IPS-NIHi7 (cell line): ENCODE measurements at regions not wholly inside any gene's neighbourhood (a gene's known extent, or its start where the extent isn't known, plus 50 kb on each side); places are given as distances from the start of the nearest gene placed in this dataset.
"Not testable (repeated sequence)": the region's sequence is repeated elsewhere in the genome, so short reads cannot be mapped to it uniquely, and the experiment has no call there.

Source experiments
- DNase-seq: peaks from one replicate; pipeline ENCODE4 v3.0.0; 2012; ENCODE audit warnings: mixed read lengths; ENCODE audit errors: extremely low spot score

- DNase-seq: no peak
Observed at GRCh38 chr10:121132273-121132672, 281.1 kb downstream of the WDR11 start.

GRCh38 chr10:121133901-121134300 is 282.7 kb downstream of the WDR11 start:
- no peak for DNase-seq

- no peak for DNase-seq
Observed at GRCh38 chr10:121134711-121135110, 283.5 kb downstream of the WDR11 start.

- DNase-seq: no peak
Observed at GRCh38 chr10:121135512-121135911, 284.4 kb downstream of the WDR11 start.

- no peak for DNase-seq
Observed at GRCh38 chr10:121137533-121137932, 286.4 kb downstream of the WDR11 start.

GRCh38 chr10:121138112-121138860 is 287.1 kb downstream of the WDR11 start:
- no peak for DNase-seq

- no peak for DNase-seq
Observed at GRCh38 chr10:121138918-121139317, 287.8 kb downstream of the WDR11 start.

- DNase-seq: not testable (repeated sequence)
Observed at GRCh38 chr10:121145802-121146395, 294.7 kb downstream of the WDR11 start.

- DNase-seq: no peak
Observed at GRCh38 chr10:121148921-121149320, 297.8 kb downstream of the WDR11 start.

GRCh38 chr10:121152033-121152432 is 300.9 kb downstream of the WDR11 start:
- DNase-seq: peak; percentile 29

GRCh38 chr10:121152935-121153334 is 301.8 kb downstream of the WDR11 start:
- no peak for DNase-seq

GRCh38 chr10:121154310-121154709 is 303.1 kb downstream of the WDR11 start:
- no peak for DNase-seq

- DNase-seq: no peak
Observed at GRCh38 chr10:121154846-121155245, 303.7 kb downstream of the WDR11 start.

- no peak for DNase-seq
Observed at GRCh38 chr10:121155742-121156474, 304.7 kb downstream of the WDR11 start.

- no peak for DNase-seq
Observed at GRCh38 chr10:121157998-121158397, 306.8 kb downstream of the WDR11 start.

- no peak for DNase-seq
Observed at GRCh38 chr10:121158988-121159579, 307.9 kb downstream of the WDR11 start.

- DNase-seq: no peak
Observed at GRCh38 chr10:121159670-121160069, 308.5 kb downstream of the WDR11 start.

GRCh38 chr10:121165276-121165675 is 314.1 kb downstream of the WDR11 start:
- DNase-seq: no peak

GRCh38 chr10:121167534-121168243 is 316.5 kb downstream of the WDR11 start:
- no peak for DNase-seq

GRCh38 chr10:121168545-121169216 is 317.5 kb downstream of the WDR11 start:
- DNase-seq: peak; percentile 65

- no peak for DNase-seq
Observed at GRCh38 chr10:121169406-121169805, 318.2 kb downstream of the WDR11 start.
